ENCODE measurements at regions not wholly inside any gene's neighbourhood (a gene's known extent, or its start where the extent isn't known, plus 50 kb on each side); places are given as distances from the start of the nearest gene placed in this dataset.

DNA sequence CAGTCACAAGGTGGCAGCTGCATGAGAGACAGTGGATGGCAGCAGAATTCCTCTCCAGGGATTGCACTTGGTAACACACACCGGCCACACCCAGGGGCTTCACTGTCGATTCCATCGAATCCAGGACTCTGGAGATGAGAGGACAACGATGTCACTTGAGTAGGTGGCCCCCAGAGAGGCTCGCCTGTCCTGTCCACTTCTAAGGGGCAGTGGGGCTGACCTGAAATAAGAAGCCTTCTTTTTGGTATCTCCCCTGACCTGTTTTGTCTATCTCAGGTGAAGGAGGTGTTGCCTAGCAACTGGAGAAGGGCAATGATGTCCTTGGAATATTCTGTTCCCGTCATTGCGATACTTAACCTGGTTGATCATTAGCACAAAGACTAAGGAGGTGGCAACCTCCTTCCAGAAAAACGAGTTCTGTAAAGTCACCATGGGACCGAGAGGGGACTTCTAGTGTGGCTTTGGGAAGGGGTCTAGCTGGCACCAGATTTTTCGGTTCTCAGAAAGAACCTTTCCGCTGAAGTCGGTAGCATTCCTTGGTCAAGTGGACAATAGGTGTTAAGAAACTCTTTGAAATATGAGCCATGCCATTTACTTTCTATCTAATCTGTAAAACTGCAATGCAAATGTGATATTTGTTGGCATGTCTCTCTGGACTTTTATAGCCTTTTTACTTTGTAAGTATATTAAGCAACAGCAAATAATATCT lies 85.2 kb upstream of the TMPRSS2 start:
- no peaks in the 10 kb centered on the region for H3K79me2 ChIP-seq (ENCODE audit: low read length)
- H2AFZ ChIP-seq (ENCODE audit: low read depth, low read length), result no peak overlapping the region
- no peak overlapping the region for H3K4me3 ChIP-seq (ENCODE audit: low read length)
- no peaks in the 10 kb centered on the region for H4K20me1 ChIP-seq (ENCODE audit: insufficient read depth, low read length)
- H3K27me3 ChIP-seq (ENCODE audit: low read depth, low read length), result no peaks in the 10 kb centered on the region
- TF ChIP-seq, protein P1, sequence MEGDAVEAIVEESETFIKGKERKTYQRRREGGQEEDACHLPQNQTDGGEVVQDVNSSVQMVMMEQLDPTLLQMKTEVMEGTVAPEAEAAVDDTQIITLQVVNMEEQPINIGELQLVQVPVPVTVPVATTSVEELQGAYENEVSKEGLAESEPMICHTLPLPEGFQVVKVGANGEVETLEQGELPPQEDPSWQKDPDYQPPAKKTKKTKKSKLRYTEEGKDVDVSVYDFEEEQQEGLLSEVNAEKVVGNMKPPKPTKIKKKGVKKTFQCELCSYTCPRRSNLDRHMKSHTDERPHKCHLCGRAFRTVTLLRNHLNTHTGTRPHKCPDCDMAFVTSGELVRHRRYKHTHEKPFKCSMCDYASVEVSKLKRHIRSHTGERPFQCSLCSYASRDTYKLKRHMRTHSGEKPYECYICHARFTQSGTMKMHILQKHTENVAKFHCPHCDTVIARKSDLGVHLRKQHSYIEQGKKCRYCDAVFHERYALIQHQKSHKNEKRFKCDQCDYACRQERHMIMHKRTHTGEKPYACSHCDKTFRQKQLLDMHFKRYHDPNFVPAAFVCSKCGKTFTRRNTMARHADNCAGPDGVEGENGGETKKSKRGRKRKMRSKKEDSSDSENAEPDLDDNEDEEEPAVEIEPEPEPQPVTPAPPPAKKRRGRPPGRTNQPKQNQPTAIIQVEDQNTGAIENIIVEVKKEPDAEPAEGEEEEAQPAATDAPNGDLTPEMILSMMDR (IDR thresholded peaks at IDR 0.05; ENCODE audit: low read depth, low read length), result no peak
- TF ChIP-seq EZH2phosphoT487 (IDR thresholded peaks at IDR 0.05; ENCODE audit: low read depth), result no peak
- H3K4me2 ChIP-seq (ENCODE audit: low read length), result no peak overlapping the region
- no peaks in the 10 kb centered on the region for H3K36me3 ChIP-seq (replicated peaks; ENCODE audit: low read depth, low read length)
- no peaks in the 10 kb centered on the region for H3K4me1 ChIP-seq (ENCODE audit: low read length)
- no peaks in the 10 kb centered on the region for H3K9me3 ChIP-seq (ENCODE audit: insufficient read depth, low read length)
- no peak overlapping the region for H3K9ac ChIP-seq (ENCODE audit: low read length)
- H3K27ac ChIP-seq (ENCODE audit: low read length), result no peak overlapping the region

DNA sequence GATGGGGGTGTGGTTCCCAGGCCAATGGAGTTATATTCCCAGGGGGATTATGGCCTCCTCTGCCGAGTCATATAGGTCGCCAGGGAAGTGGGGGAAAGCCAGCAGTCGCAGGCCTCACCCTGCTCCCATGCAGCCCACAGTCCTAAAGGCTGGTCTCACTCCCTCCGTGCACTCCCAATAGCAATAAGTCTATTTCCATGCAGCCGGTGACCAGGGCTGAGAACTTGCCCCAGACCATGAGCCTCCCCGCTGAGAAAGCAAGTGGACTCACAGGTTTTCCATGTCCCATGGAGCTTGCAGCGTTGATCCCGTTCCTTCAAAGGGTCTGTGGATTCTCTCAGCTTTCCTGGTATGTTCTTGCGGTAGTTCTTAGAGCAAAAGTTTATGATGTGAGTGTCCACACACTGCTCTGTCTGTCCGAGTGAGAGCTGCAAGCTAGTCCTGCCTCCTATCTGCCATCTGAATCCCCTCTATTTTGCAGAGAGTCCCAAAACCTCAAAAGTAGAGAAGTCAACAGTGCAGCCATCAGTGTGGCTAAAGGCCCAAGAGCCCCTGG lies 81.7 kb upstream of the TMPRSS2 start:
- Histone ChIP-seq H3K79me2 (ENCODE audit: low read length) (no peaks in the 10 kb centered on the region), H3K4me3 (ENCODE audit: low read length) (no peak overlapping the region), H2AFZ (ENCODE audit: low read depth, low read length) (no peak overlapping the region), H3K36me3 (replicated peaks; ENCODE audit: low read depth, low read length) (no peaks in the 10 kb centered on the region), H3K4me2 (ENCODE audit: low read length) (no peak overlapping the region), H3K4me1 (ENCODE audit: low read length) (no peaks in the 10 kb centered on the region), H3K27me3 (ENCODE audit: low read depth, low read length) (no peaks in the 10 kb centered on the region), H4K20me1 (ENCODE audit: insufficient read depth, low read length) (no peaks in the 10 kb centered on the region), H3K27ac (ENCODE audit: low read length) (no peak overlapping the region), H3K9me3 (ENCODE audit: insufficient read depth, low read length) (peaks cover 3% of the 10 kb centered on the region; the same call in 1 of the 2 replicates), H3K9ac (ENCODE audit: low read length) (no peak overlapping the region)
- TF ChIP-seq EZH2phosphoT487 (IDR thresholded peaks at IDR 0.05; ENCODE audit: low read depth), result no peak
- TF ChIP-seq, protein P1 (IDR thresholded peaks at IDR 0.05; ENCODE audit: low read depth, low read length), result no peak

DNA sequence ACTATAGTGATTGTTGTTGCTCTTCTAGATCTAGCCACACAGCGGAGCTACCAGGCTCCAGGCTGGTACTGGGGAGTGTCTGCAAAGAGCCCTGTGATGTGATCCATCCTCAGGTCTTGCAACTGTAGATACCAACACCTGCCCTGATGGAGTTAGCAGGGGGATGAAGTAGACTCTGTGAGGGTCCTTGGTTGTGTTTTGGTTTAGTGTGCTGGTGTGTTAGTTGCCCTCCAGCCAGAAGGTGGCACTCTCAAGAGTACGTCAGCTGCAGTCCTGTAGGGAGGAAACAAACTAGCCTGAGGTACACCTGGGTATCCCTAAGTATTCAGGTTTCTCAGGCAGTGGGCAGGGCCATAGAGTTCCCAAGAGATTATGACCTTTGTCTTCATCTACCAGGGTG lies 81.2 kb upstream of the TMPRSS2 start:
- no peak overlapping the region for H3K27ac ChIP-seq (ENCODE audit: low read length)
- TF ChIP-seq EZH2phosphoT487 (IDR thresholded peaks at IDR 0.05; ENCODE audit: low read depth), result no peak
- TF ChIP-seq, protein P1 (IDR thresholded peaks at IDR 0.05; ENCODE audit: low read depth, low read length), result peak; percentile 13; the same call in 1 of the 2 replicates

DNA sequence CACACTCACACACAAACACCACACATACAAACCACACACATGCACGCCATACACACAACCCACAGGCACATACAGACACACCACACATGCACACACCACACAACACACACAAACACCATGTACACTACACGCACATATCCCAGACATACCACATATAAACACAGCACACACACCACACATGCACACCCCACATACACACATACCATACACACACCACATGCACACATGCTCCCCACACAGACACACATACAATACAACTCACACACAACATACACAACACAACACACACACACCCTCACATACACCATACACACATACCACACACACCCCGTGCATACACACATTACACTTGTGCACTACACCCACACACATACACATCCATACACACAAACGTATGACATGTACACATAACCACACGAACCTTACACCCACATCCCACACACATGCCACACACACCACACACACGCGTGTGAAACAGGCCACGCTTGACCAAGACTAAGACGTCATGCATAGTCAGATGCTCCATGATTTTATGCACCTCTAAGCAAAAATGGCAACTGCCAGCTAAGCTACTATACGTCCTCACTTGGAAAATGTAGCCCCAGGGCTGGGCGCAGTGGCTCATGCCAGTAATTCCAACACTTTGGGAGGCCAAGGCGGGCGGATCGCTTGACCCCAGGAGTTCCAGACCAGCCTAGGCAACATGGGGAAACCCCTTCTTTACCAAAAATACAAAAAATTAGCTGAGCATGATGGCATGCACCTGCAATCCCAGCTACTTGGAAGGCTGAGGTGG lies 77.4 kb upstream of the TMPRSS2 start:
- Histone ChIP-seq H3K9ac (ENCODE audit: low read length) (no peak overlapping the region), H3K27me3 (ENCODE audit: low read depth, low read length) (no peaks in the 10 kb centered on the region), H3K4me2 (ENCODE audit: low read length) (no peak overlapping the region), H3K4me3 (ENCODE audit: low read length) (no peak overlapping the region), H3K27ac (ENCODE audit: low read length) (no peak overlapping the region), H3K79me2 (ENCODE audit: low read length) (no peaks in the 10 kb centered on the region), H3K9me3 (ENCODE audit: insufficient read depth, low read length) (peaks cover 3% of the 10 kb centered on the region; the same call in 1 of the 2 replicates), H4K20me1 (ENCODE audit: insufficient read depth, low read length) (no peaks in the 10 kb centered on the region), H2AFZ (ENCODE audit: low read depth, low read length) (no peak overlapping the region), H3K36me3 (replicated peaks; ENCODE audit: low read depth, low read length) (no peaks in the 10 kb centered on the region), H3K4me1 (ENCODE audit: low read length) (no peaks in the 10 kb centered on the region)
- no peak for TF ChIP-seq EZH2phosphoT487 (IDR thresholded peaks at IDR 0.05; ENCODE audit: low read depth)
- TF ChIP-seq, protein P1 (IDR thresholded peaks at IDR 0.05; ENCODE audit: low read depth, low read length), result no peak

More for the DNA sequence above, 81.2 kb upstream of the TMPRSS2 start:
- no peak overlapping the region for H3K9ac ChIP-seq (ENCODE audit: low read length)
- peaks cover 3% of the 10 kb centered on the region; the same call in 1 of the 2 replicates for H3K9me3 ChIP-seq (ENCODE audit: insufficient read depth, low read length)
- H3K4me1 ChIP-seq (ENCODE audit: low read length), result no peaks in the 10 kb centered on the region
- H2AFZ ChIP-seq (ENCODE audit: low read depth, low read length), result no peak overlapping the region
- H3K4me3 ChIP-seq (ENCODE audit: low read length), result no peak overlapping the region
- no peaks in the 10 kb centered on the region for H3K79me2 ChIP-seq (ENCODE audit: low read length)
- H3K27me3 ChIP-seq (ENCODE audit: low read depth, low read length), result no peaks in the 10 kb centered on the region
- no peak overlapping the region for H3K4me2 ChIP-seq (ENCODE audit: low read length)
- no peaks in the 10 kb centered on the region for H3K36me3 ChIP-seq (replicated peaks; ENCODE audit: low read depth, low read length)
- H4K20me1 ChIP-seq (ENCODE audit: insufficient read depth, low read length), result no peaks in the 10 kb centered on the region
